LoVo (cell line): ENCODE measurements at regions not wholly inside any gene's neighbourhood (a gene's known extent, or its start where the extent isn't known, plus 50 kb on each side); places are given as distances from the start of the nearest gene placed in this dataset.

ENCODE experiments used
- DNase-seq: peaks from one replicate; pipeline ENCODE4 v3.0.0-alpha.2; 2016; ENCODE audit warnings: low spot score

DNA sequence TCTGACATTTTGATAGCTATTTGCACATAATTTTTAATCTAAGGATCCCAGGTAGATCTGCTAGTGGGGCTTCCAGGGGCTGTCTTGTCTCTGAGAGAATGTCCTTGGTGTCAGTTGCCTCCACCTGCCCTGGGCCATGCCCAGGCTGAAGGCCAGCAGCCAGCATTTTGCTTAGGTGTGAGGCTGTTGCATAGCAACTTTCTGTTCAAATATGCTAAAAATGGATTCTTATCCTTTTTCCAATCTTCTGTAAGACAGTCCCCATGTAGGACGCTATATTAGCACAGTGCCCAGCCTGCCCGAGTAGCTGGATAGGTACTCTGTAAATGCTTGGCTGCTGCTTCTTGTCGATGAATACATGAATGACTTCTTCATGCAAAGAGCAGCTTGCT lies 62.5 kb upstream of the CITED2 start:
- no peak for DNase-seq

DNA sequence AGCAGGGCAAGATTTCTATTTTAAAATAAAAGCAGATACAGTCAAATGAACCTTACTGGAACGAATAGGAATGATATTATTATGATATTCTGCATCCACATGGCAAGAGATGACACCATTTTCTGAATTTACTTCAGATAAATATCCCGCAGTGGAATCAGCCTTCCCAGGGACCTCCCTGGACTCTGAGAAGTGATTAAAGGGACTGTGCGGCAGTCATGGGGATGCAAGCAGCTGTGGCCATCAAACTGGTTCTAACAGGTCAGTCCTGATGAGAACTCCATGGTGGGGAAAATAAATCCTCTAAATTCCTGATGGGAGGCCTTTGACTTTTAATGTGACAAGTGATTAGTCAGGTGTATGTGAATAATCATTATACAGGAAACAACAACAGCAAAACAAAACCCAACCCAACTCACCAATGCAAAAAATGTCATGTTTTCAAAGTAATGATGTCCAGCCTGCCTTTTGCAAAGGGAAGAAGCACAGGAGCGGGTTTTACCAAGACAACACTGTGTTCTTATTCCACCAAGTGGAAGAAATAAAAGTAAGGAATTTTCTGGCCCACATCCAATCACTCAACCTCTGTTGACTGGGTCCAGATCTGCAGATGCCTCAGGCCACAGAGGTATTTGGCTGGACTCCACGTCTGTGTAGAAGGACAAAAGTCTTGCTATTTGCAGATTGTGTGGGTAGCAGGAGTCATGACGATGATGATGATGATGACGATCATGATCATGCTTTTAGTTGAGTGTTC lies 61.9 kb upstream of the CITED2 start:
- DNase-seq = peak; percentile 66

- peak; percentile 46 for DNase-seq
Observed at GRCh38 chr6:139433631-139434419, 59.4 kb upstream of the CITED2 start.

GRCh38 chr6:139431602-139431956 lies 57.1 kb upstream of the CITED2 start:
- no peak for DNase-seq

DNA sequence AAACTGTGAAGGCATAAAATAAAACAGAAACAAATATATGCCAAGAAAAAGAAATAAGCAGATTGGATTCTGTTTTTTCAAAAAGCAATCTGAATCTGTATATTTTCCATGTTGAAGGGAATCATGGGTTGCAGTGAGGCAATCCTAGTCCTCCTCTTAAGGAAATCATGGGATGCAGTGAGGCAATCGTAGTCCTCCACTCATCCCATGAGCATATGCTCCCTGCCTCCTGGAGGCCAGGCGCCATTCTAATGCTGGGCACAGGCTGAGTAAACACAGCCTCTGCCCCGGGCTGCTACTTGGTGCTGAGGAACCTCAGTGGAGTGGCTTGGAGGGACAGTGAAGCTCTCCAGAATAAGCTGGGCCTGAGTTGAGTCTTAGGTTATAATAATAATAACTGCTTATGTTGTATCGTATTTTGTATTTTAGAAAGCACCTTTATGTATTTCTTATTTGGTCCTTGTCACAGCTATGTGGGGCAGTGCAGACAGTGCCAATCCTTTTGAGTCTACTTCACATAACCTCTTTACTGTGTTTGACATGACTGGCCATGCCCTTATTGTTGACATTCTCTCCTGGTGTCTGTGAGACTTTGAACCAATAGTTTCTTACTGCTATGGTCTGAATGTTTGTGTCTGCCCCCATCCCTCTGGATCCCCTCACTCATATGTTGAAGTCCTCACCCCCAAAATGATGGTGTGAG lies 56.6 kb upstream of the CITED2 start:
- DNase-seq = no peak

DNA sequence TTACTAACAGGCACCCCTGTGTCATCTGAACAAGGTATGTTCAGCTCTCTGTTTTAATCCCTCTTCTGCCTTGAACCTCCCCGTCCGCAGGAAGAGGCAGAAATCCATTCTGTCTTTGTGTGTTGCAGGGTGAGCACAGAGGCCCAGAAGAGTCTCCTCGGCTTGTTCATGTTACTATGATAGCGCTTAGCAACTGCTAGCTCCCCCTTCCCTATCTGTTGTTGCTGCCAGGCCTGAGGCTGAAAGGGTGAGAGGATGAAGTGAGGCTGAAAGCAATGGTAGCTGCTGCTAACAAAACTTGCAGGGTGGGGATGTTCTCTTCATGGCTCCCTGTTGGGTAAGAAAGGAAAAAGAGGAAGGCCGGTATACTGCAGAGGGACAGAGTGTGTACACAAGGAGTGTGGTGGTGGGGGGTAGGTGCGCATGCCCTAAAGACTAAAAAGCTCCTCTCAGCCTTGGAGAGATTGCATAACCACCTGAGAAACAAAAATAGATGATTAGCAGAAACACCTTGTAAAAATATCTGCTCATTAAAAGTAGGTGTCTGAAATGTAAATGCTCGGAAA lies 55.2 kb upstream of the CITED2 start:
- DNase-seq = no peak

DNA sequence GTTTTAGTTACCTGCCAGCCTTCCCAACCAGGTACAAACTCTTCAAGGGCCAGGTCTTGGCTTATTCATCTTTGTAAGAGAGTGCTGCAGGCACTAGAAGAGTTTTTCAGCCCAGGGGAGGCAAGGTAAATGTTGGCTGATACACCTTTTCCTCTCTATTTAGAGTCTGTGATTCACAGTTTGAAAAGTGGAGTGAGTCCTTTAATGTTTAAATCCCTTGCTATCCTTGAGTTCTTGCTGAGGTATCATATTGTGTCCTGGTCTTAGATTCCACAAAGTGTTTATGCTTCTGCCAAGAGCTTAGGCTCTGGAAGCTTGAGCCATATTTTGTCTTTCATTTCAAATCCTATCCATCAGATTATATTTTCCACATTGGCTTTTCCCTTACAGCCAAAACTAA lies 52.8 kb upstream of the CITED2 start:
- no peak for DNase-seq

GRCh38 chr6:139426795-139427194 lies 52.3 kb upstream of the CITED2 start:
- DNase-seq = no peak

- no peak for DNase-seq
Observed at GRCh38 chr6:139425780-139426179, 51.3 kb upstream of the CITED2 start.

GRCh38 chr6:139423971-139424667 lies 49.7 kb upstream of the CITED2 start:
- DNase-seq = no peak
